Breast epithelium (tissue), 3 donors: ENCODE measurements at regions not wholly inside any gene's neighbourhood (a gene's known extent, or its start where the extent isn't known, plus 50 kb on each side); places are given as distances from the start of the nearest gene placed in this dataset.

Source experiments
- CTCF ChIP-seq, 3 donors: fragments of 450-650 bp; IDR thresholded peaks; one replicate each; pipeline ENCODE4 v1.5.1; 2016 to 2017; ENCODE audit warnings: antibody characterized with exemption in 3 of 3, mild to moderate bottlenecking in 3 of 3, moderate library complexity in 3 of 3
- POLR2A ChIP-seq: fragments of 450-650 bp; IDR thresholded peaks from one replicate; pipeline ENCODE4 v1.6.1; 2016; ENCODE audit warnings: antibody characterized with exemption, mild to moderate bottlenecking, moderate library complexity
- POLR2AphosphoS5 ChIP-seq, 3 donors: sonication (generic); formaldehyde crosslinking; IDR thresholded peaks; one replicate each; pipeline ENCODE4 v1.6.1; 2017; ENCODE audit warnings: antibody characterized with exemption in 3 of 3

GRCh38 chr9:106723926-106724325 lies 139.0 kb upstream of the ZNF462 start:
- TF ChIP-seq POLR2AphosphoS5 (IDR thresholded peaks at IDR 0.05) = no peak
- no peak for TF ChIP-seq CTCF (IDR thresholded peaks at IDR 0.05)
- TF ChIP-seq POLR2A = no peak
